ENCODE measurements at regions not wholly inside any gene's neighbourhood (a gene's known extent, or its start where the extent isn't known, plus 50 kb on each side); places are given as distances from the start of the nearest gene placed in this dataset.

DNA sequence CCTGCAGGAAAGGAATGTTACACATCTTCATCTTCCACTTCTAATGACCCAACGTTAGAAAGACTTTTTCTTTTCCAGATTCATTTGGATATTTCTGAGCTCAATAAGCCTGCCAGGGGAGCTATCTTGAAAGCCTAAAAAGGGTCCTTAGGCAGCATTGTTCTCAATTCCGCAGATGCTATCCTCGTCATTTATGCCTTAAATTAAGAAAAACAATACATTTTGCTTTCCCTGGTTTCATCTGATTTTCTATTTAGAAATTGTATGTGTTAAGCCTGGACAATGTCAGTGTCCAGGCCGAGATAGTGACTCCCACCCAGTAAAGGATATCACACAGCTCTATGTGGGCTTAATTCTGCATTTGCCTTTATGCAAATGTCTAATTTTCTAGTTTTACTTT lies 721.3 kb downstream of the DIAPH3 start:
- no peak overlapping the region for H3K4me3 ChIP-seq (ENCODE audit: low read length)
- TF ChIP-seq, protein P1, sequence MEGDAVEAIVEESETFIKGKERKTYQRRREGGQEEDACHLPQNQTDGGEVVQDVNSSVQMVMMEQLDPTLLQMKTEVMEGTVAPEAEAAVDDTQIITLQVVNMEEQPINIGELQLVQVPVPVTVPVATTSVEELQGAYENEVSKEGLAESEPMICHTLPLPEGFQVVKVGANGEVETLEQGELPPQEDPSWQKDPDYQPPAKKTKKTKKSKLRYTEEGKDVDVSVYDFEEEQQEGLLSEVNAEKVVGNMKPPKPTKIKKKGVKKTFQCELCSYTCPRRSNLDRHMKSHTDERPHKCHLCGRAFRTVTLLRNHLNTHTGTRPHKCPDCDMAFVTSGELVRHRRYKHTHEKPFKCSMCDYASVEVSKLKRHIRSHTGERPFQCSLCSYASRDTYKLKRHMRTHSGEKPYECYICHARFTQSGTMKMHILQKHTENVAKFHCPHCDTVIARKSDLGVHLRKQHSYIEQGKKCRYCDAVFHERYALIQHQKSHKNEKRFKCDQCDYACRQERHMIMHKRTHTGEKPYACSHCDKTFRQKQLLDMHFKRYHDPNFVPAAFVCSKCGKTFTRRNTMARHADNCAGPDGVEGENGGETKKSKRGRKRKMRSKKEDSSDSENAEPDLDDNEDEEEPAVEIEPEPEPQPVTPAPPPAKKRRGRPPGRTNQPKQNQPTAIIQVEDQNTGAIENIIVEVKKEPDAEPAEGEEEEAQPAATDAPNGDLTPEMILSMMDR (IDR thresholded peaks at IDR 0.05; ENCODE audit: insufficient read depth, low read depth, low read length, missing control alignments), result no peak
- no peak for DNase-seq (ENCODE audit: low read depth)

DNA sequence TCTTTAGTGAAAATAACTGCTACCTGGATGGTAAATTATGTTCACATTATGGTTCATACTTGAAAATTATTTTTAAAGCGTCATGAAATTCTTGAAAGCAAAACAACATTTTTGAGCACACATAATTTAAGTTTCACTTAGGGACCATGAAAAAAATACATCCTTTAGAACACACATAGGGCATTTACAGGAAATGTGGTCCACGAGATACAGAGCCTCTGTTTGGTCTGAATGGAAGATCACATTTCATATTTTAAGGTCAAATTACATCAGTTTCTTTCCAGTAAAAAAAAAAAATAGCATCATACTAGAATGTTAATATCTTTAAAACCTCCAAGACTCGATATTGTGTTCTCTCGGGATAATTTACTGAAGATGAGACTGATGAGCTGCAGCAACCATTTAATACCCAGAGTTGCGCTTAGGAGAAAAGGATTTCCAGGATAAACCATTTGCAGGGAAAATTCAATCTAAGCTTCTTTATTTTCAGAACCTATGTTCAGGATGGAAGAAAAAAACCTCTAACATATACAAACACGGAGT lies 720.7 kb downstream of the DIAPH3 start:
- no peak for DNase-seq (ENCODE audit: low read depth)
- H3K4me3 ChIP-seq (ENCODE audit: low read length), result no peak overlapping the region
- TF ChIP-seq, protein P1 (IDR thresholded peaks at IDR 0.05; ENCODE audit: insufficient read depth, low read depth, low read length, missing control alignments), result no peak

DNA sequence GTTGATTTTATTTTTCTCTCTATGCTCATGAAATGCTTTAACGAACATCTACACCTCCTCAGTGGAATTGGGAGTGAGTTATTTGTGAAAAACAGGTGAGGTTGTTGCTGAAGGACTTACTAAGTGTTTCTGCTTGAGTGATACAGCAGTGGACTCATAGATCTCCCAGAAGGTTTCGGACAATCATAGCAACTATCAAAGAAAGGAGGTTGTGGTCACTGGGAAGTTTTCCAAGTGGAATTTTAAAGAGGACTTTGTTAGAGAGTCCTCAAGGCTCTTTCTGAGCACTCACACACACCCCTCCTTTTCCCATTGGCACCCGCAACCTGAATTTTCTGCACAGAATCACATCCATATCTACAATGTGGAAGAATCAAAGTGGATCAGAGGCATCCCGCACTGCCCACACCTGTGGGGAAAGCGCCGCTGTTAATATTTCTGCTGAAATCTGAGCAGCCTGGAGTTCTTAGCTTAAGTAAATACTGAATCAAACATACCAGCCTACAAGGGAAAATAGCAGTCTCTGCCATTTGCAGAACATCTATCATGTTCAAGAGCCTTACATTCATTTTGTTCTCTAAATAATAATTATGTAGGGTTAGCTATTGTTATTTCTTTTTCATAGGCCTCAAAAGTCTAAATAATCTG lies 719.4 kb downstream of the DIAPH3 start:
- H3K4me3 ChIP-seq (ENCODE audit: low read length), result no peak overlapping the region
- no peak for DNase-seq (ENCODE audit: low read depth)
- TF ChIP-seq, protein P1 (IDR thresholded peaks at IDR 0.05; ENCODE audit: insufficient read depth, low read depth, low read length, missing control alignments), result no peak

DNA sequence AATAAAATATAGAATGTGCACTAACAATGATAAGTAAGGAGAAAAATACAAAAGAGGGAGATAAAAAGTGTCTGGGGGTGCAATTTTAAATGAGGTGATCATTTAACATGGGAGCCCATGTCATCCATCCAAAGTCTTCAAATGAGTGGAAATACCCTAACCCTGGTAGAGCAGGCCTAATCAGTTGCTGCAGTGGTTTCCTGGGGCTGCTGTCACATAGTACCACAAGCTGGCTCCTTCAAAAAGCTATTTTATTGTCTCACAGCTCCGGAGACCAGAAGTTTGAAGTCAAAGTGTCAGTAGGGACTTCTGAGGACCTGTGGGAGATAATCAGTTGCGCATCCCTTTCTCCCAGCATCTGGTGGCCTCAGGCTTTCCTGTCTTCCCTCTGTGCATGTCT lies 717.9 kb downstream of the DIAPH3 start:
- TF ChIP-seq, protein P1 (IDR thresholded peaks at IDR 0.05; ENCODE audit: insufficient read depth, low read depth, low read length, missing control alignments), result no peak
- no peak overlapping the region for H3K4me3 ChIP-seq (ENCODE audit: low read length)
- DNase-seq (ENCODE audit: low read depth), result no peak

DNA sequence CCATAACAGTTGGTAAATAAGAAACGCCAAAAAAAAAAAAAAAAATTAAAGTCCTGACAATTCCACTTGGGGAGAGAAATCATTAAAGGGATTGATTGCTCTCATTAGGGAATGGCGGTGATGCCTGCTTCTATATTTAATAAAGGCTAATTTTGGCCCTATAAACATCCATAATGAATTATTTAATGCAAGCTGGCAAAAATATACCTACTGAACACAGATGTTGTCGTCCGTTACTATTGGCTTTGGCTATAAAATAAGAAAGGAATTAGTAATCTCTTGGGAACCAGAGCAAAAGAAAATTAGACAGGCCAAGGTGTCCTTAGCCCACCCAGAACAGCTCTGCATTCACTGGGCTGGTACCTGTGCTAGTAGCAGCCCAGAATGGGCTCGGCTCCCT lies 717.3 kb downstream of the DIAPH3 start:
- TF ChIP-seq, protein P1 (IDR thresholded peaks at IDR 0.05; ENCODE audit: insufficient read depth, low read depth, low read length, missing control alignments), result no peak
- no peak overlapping the region for H3K4me3 ChIP-seq (ENCODE audit: low read length)
- DNase-seq (ENCODE audit: low read depth), result no peak

DNA sequence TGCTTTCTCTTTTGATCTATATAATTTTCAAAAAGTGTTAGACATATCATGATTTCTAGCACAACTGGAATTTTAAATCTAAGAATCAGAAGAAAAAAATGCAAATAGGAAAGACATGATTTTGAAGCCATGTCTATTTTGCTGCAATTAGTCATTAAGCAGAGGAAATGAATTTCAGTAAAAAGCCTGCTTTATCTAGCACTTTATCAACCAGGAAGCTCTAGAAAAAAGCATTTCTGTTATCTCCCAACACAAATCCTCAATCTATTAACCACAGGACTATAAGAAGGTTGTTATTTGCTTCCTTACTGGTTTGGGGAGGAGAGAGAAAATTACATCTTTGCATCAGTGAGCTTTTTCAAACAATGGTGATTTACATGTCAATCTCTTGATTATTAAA lies 716.7 kb downstream of the DIAPH3 start:
- DNase-seq (ENCODE audit: low read depth), result no peak
- TF ChIP-seq, protein P1 (IDR thresholded peaks at IDR 0.05; ENCODE audit: insufficient read depth, low read depth, low read length, missing control alignments), result no peak
- no peak overlapping the region for H3K4me3 ChIP-seq (ENCODE audit: low read length)

All from epithelial cell of esophagus (primary cell).